GM21825 (cell line): ENCODE measurements at regions not wholly inside any gene's neighbourhood (a gene's known extent, or its start where the extent isn't known, plus 50 kb on each side); places are given as distances from the start of the nearest gene placed in this dataset.
"Not testable (repeated sequence)": the region's sequence is repeated elsewhere in the genome, so short reads cannot be mapped to it uniquely, and the experiment has no call there.

Source experiments
- ATAC-seq: cut with Tn5 transposase; IDR thresholded peaks from one replicate; pipeline ENCODE4 v1.9.1; 2021; ENCODE audit warnings: mild to moderate bottlenecking, moderate library complexity; ENCODE audit not compliant: unreplicated experiment

DNA sequence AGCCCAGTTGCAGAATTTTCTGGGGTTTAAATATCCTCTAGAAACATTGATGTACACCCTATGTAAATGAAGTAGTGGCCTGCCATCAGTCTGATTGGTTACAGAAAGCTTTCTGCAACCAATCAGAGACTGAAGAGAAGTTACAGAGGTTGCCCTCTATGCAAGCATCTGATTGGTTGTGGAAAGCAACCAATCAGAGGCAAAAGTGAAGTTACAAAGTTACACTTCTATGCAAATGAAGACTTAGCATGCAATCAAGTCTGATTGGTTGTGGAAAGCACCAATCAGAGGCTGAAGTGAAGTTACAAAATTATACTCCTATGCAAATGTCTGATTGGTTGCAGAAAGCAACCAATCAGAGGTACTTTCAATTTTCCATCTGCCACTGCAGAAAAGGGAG lies 51.9 kb upstream of the USP9X start:
- ATAC-seq = no peak

DNA sequence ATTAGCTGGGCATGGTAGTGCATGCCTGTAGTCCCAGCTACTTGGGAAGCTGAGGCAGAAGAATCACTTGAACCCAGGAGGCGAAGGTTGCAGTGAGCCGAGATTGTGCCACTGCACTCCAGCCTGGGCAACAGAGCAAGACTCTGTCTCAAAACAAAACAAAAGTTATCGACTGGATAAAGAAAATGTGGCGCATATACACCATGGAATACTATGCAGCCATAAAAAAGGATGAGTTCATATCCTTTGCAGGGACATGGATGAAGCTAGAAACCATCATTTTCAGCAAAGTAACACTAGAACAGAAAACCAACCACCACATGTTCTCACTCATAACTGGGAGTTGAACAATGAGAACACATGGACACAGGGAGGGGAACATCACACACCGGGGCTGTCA lies 50.3 kb upstream of the USP9X start:
- not testable (repeated sequence) for ATAC-seq
